ENCODE measurements at regions not wholly inside any gene's neighbourhood (a gene's known extent, or its start where the extent isn't known, plus 50 kb on each side); places are given as distances from the start of the nearest gene placed in this dataset.
A peak's percentile ranks its signal among the peaks of the same experiment; 100 is the strongest.
"Not testable (repeated sequence)": the region's sequence is repeated elsewhere in the genome, so short reads cannot be mapped to it uniquely, and the experiment has no call there.

GRCh38 chr2:106292627-106293026 is 98.5 kb upstream of the UXS1 start:
- no peak for DNase-seq (ENCODE audit: low read depth)

GRCh38 chr2:106288873-106289272 is 94.8 kb upstream of the UXS1 start:
- DNase-seq (ENCODE audit: low read depth): no peak

- DNase-seq (ENCODE audit: low read depth): no peak
Observed at GRCh38 chr2:106285237-106285829, 91.2 kb upstream of the UXS1 start.

GRCh38 chr2:106284691-106285202 is 90.6 kb upstream of the UXS1 start:
- DNase-seq (ENCODE audit: low read depth): no peak

- no peak for DNase-seq (ENCODE audit: low read depth)
Observed at GRCh38 chr2:106284255-106284654, 90.2 kb upstream of the UXS1 start.

GRCh38 chr2:106283228-106284152 is 89.4 kb upstream of the UXS1 start:
- DNase-seq (ENCODE audit: low read depth): not testable (repeated sequence)

- DNase-seq (ENCODE audit: low read depth): no peak
Observed at GRCh38 chr2:106282462-106283170, 88.5 kb upstream of the UXS1 start.

- DNase-seq (ENCODE audit: low read depth): not testable (repeated sequence)
Observed at GRCh38 chr2:106281907-106282430, 87.9 kb upstream of the UXS1 start.

GRCh38 chr2:106280722-106281446 is 86.8 kb upstream of the UXS1 start:
- DNase-seq (ENCODE audit: low read depth): no peak

- DNase-seq (ENCODE audit: low read depth): no peak
Observed at GRCh38 chr2:106280224-106280623, 86.1 kb upstream of the UXS1 start.

GRCh38 chr2:106278112-106278876 is 84.2 kb upstream of the UXS1 start:
- no peak for DNase-seq (ENCODE audit: low read depth)

- no peak for DNase-seq (ENCODE audit: low read depth)
Observed at GRCh38 chr2:106277426-106277825, 83.3 kb upstream of the UXS1 start.

- DNase-seq (ENCODE audit: low read depth): no peak
Observed at GRCh38 chr2:106275971-106276370, 81.9 kb upstream of the UXS1 start.

- DNase-seq (ENCODE audit: low read depth): no peak
Observed at GRCh38 chr2:106274668-106275067, 80.6 kb upstream of the UXS1 start.

GRCh38 chr2:106272216-106272807 is 78.2 kb upstream of the UXS1 start:
- no peak for DNase-seq (ENCODE audit: low read depth)

- no peak for DNase-seq (ENCODE audit: low read depth)
Observed at GRCh38 chr2:106270471-106270891, 76.4 kb upstream of the UXS1 start.

- peak; percentile 11 for DNase-seq (ENCODE audit: low read depth)
Observed at GRCh38 chr2:106269591-106270291, 75.6 kb upstream of the UXS1 start.

GRCh38 chr2:106267997-106268396 is 73.9 kb upstream of the UXS1 start:
- DNase-seq (ENCODE audit: low read depth): no peak

GRCh38 chr2:106261871-106262321 is 67.8 kb upstream of the UXS1 start:
- DNase-seq (ENCODE audit: low read depth): no peak

GRCh38 chr2:106258859-106259258 is 64.8 kb upstream of the UXS1 start:
- DNase-seq (ENCODE audit: low read depth): not testable (repeated sequence)
